Muscle layer of colon (tissue), 2 donors: ENCODE measurements at regions not wholly inside any gene's neighbourhood (a gene's known extent, or its start where the extent isn't known, plus 50 kb on each side); places are given as distances from the start of the nearest gene placed in this dataset.

Experiments used
- H3K27ac ChIP-seq: one replicate; pipeline ENCODE4 v1.7.0; 2013; ENCODE audit warnings: low read depth, mild to moderate bottlenecking, low read length, moderate library complexity
- H3K27me3 ChIP-seq, 2 donors: one replicate each; pipeline ENCODE4 v1.7.0; 2013; ENCODE audit warnings: low read length in 2 of 2, mild to moderate bottlenecking in 2 of 2; ENCODE audit not compliant: insufficient read depth in 2 of 2, control insufficient read depth in 1 of 2
- H3K36me3 ChIP-seq: one replicate; pipeline ENCODE4 v1.7.0; 2013; ENCODE audit warnings: mild to moderate bottlenecking, low read length; ENCODE audit not compliant: insufficient read depth
- H3K4me1 ChIP-seq: one replicate; pipeline ENCODE4 v1.7.0; 2013; ENCODE audit warnings: mild to moderate bottlenecking, low read length; ENCODE audit not compliant: insufficient read depth
- H3K4me3 ChIP-seq, 2 donors: one replicate each; pipeline ENCODE4 v1.7.0; 2013; ENCODE audit warnings: low read length in 2 of 2, low read depth in 1 of 2, mild to moderate bottlenecking in 1 of 2, moderate library complexity in 1 of 2
- H3K9ac ChIP-seq: one replicate; pipeline ENCODE4 v1.7.0; 2013; ENCODE audit warnings: low read length
- H3K9me3 ChIP-seq: one replicate; pipeline ENCODE4 v1.7.0; 2013; ENCODE audit warnings: mild to moderate bottlenecking, low read length
- donor health status: abdominal sarcoma.
- donor health status: Adenocarcinoma of cecum.

- Histone ChIP-seq H3K27me3 (peaks cover 0 to under 1% of the 10 kb centered on the region in 2 donors), H3K9ac (no peak overlapping the region), H3K36me3 (no peaks in the 10 kb centered on the region), H3K4me1 (no peaks in the 10 kb centered on the region), H3K27ac (no peak overlapping the region), H3K9me3 (no peaks in the 10 kb centered on the region), H3K4me3 (no peak overlapping the region)
Measured at GRCh38 chr14:104389326-104390220, 190.0 kb upstream of the C14orf180 start.

GRCh38 chr14:104390221-104390931 lies 189.2 kb upstream of the C14orf180 start:
- Histone ChIP-seq H3K4me3 (no peak overlapping the region), H3K36me3 (no peaks in the 10 kb centered on the region), H3K9me3 (no peaks in the 10 kb centered on the region), H3K4me1 (no peaks in the 10 kb centered on the region), H3K27me3 (no peaks in the 10 kb centered on the region), H3K27ac (no peak overlapping the region), H3K9ac (no peak overlapping the region)

GRCh38 chr14:104390941-104391901 lies 188.3 kb upstream of the C14orf180 start:
- Histone ChIP-seq H3K4me1 (no peaks in the 10 kb centered on the region), H3K9ac (no peak overlapping the region), H3K9me3 (no peaks in the 10 kb centered on the region), H3K27me3 (no peaks in the 10 kb centered on the region), H3K4me3 (no peak overlapping the region), H3K27ac (no peak overlapping the region), H3K36me3 (no peaks in the 10 kb centered on the region)

DNA sequence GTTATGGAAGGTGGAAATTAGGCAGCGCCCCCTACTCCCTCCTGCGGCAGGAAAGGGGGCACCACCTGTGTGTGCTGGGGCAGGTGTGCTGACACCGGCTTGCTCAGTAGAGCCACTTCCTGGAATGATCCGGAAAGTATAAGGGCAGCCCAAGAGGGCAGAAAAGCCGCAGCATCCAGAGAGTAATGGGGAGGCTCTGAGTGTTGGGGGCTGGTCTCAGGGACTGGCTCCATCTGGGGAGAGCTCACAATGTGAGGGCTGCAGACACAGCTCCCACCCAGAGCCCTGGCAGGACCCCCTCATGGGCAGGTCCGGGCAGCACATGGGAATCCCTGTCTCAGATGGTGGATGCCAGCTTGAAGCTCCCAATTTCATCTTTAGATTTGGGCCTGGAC lies 187.6 kb upstream of the C14orf180 start:
- no peaks in the 10 kb centered on the region for H3K4me1 ChIP-seq

GRCh38 chr14:104392396-104393198 lies 187.0 kb upstream of the C14orf180 start:
- H3K27me3 ChIP-seq, result no peaks in the 10 kb centered on the region
- no peak overlapping the region for H3K27ac ChIP-seq
- no peaks in the 10 kb centered on the region for H3K4me1 ChIP-seq
- H3K9me3 ChIP-seq, result no peaks in the 10 kb centered on the region
- H3K9ac ChIP-seq, result no peak overlapping the region
- no peak overlapping the region for H3K4me3 ChIP-seq
- H3K36me3 ChIP-seq, result no peaks in the 10 kb centered on the region

More for the DNA sequence above, 187.6 kb upstream of the C14orf180 start:
- H3K36me3 ChIP-seq, result no peaks in the 10 kb centered on the region
- H3K9ac ChIP-seq, result no peak overlapping the region
- H3K4me3 ChIP-seq, result no peak overlapping the region
- H3K9me3 ChIP-seq, result no peaks in the 10 kb centered on the region
- no peaks in the 10 kb centered on the region for H3K27me3 ChIP-seq
- H3K27ac ChIP-seq, result no peak overlapping the region

GRCh38 chr14:104393199-104393897 lies 186.2 kb upstream of the C14orf180 start:
- Histone ChIP-seq H3K27me3 (no peaks in the 10 kb centered on the region), H3K4me3 (no peak overlapping the region), H3K4me1 (no peaks in the 10 kb centered on the region), H3K27ac (no peak overlapping the region), H3K9me3 (no peaks in the 10 kb centered on the region), H3K36me3 (no peaks in the 10 kb centered on the region), H3K9ac (no peak overlapping the region)

GRCh38 chr14:104393898-104394381 lies 185.6 kb upstream of the C14orf180 start:
- no peak overlapping the region for H3K27ac ChIP-seq
- H3K27me3 ChIP-seq, result no peaks in the 10 kb centered on the region
- no peaks in the 10 kb centered on the region for H3K36me3 ChIP-seq
- H3K4me3 ChIP-seq, result no peak overlapping the region
- no peaks in the 10 kb centered on the region for H3K4me1 ChIP-seq
- H3K9ac ChIP-seq, result no peak overlapping the region
- H3K9me3 ChIP-seq, result no peaks in the 10 kb centered on the region

DNA sequence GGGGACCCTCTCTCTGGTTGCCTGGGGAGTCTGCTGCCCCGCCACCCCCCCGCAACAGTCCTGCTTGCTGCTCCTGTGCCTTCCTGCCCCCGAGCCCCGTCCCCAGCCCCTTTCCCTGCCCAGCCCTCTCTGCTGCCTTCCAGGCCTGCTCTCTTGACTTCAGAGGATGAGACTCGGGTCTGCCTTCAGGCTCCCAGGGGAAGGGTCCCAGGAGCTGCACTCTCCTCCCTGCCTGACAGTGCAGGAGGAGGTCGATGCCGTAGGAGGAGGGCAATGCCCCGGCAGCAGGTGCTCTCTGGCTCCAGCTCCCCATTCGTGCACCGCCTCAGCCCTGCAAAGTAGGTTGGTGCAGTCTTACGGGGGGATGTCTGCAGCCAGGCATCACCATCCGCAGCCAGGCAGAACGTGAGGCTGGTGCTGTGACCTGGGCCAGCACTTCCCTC lies 185.1 kb upstream of the C14orf180 start:
- no peaks in the 10 kb centered on the region for H3K27me3 ChIP-seq
- H3K4me3 ChIP-seq, result no peak overlapping the region
- H3K36me3 ChIP-seq, result no peaks in the 10 kb centered on the region
- no peak overlapping the region for H3K27ac ChIP-seq
- no peak overlapping the region for H3K9ac ChIP-seq
- no peaks in the 10 kb centered on the region for H3K9me3 ChIP-seq
- H3K4me1 ChIP-seq, result no peaks in the 10 kb centered on the region

DNA sequence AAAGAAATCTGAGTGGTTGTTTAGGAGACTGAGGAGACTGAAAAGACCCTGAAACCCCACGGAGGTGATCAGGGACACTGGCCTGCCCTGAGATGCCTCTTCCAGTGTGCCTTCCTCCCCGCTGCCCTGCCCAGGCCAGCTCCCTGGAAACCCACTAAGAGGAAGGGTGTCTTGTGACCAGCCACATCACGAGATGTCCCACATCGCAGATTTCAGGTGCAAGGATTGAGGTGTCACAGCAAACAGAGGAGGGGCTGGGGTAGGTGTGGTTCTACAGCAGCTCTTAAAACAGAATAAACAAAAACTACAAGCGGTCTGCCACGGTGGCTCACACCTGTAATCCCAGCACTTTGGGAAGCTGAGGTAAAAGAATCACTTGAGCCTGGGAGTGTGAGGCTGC lies 184.3 kb upstream of the C14orf180 start:
- H3K27ac ChIP-seq, result no peak overlapping the region

More for the DNA sequence above, 184.3 kb upstream of the C14orf180 start:
- no peaks in the 10 kb centered on the region for H3K27me3 ChIP-seq
- H3K9me3 ChIP-seq, result no peaks in the 10 kb centered on the region
- H3K4me1 ChIP-seq, result no peaks in the 10 kb centered on the region
- H3K4me3 ChIP-seq, result no peak overlapping the region
- H3K36me3 ChIP-seq, result no peaks in the 10 kb centered on the region
- no peak overlapping the region for H3K9ac ChIP-seq
